H1 (cell line): ENCODE measurements at regions not wholly inside any gene's neighbourhood (a gene's known extent, or its start where the extent isn't known, plus 50 kb on each side); places are given as distances from the start of the nearest gene placed in this dataset.

Source experiments
- CTCF ChIA-PET: fragments of 300-600 bp; sonication (Branson Sonifier 250); formaldehyde crosslinking; loops from one replicate; lab custom pipeline; 2021; ENCODE audit not compliant: partially characterized antibody; lab: Charles Lee
- POLR2A ChIA-PET: fragments of 300-600 bp; sonication (Branson Sonifier 250); formaldehyde crosslinking; loops from one replicate; lab custom pipeline; 2021; ENCODE audit warnings: inconsistent platforms; ENCODE audit not compliant: partially characterized antibody; lab: Charles Lee
- DNase-seq, 2 experiments: peaks; one replicate each; pipeline versions ENCODE4 v3.0.0 to v3.0.0-alpha.2; 2010 to 2022; ENCODE audit warnings: low spot score in 2 of 2, low read depth in 1 of 2, mixed read lengths in 1 of 2
- FAIRE-seq: peaks from 2 replicates; lab custom pipeline; 2011; peaks lifted over from hg19 to GRCh38; lab: Jason Lieb, UNC
- H2AFZ ChIP-seq: 2 replicates; pipeline ENCODE4 v1.8.1; 2012; ENCODE audit warnings: low read length, inconsistent platforms
- H2AK5ac ChIP-seq: 2 replicates; pipeline ENCODE4 v1.6.1; 2013; ENCODE audit warnings: low read depth, low read length
- H2BK120ac ChIP-seq: replicated peaks from 2 replicates; pipeline ENCODE3; 2013; ENCODE audit warnings: low read depth, low read length, inconsistent platforms
- H2BK12ac ChIP-seq: 2 replicates; pipeline ENCODE4 v1.6.1; 2013; ENCODE audit warnings: low read depth, low read length
- H2BK15ac ChIP-seq: 2 replicates; pipeline ENCODE4 v1.6.1; 2013; ENCODE audit warnings: low read length
- H2BK20ac ChIP-seq: 2 replicates; pipeline ENCODE4 v1.6.1; 2013; ENCODE audit warnings: low read length
- H2BK5ac ChIP-seq: 2 replicates; pipeline ENCODE4 v1.6.1; 2013; ENCODE audit warnings: low read depth, low read length
- H3K14ac ChIP-seq: 2 replicates; pipeline ENCODE4 v1.6.1; 2013; ENCODE audit warnings: inconsistent platforms; ENCODE audit not compliant: insufficient read length
- H3K18ac ChIP-seq: 2 replicates; pipeline ENCODE4 v1.6.1; 2013; ENCODE audit warnings: low read length; ENCODE audit errors: extremely low read depth
- H3K23ac ChIP-seq: 2 replicates; pipeline ENCODE4 v1.6.1; 2013; ENCODE audit warnings: inconsistent platforms; ENCODE audit not compliant: insufficient read length
- H3K23me2 ChIP-seq: 2 replicates; pipeline ENCODE4 v1.6.1; 2013; ENCODE audit warnings: low read depth, low read length
- H3K27ac ChIP-seq: 2 replicates; pipeline ENCODE4 v1.6.1; 2011; ENCODE audit warnings: low read depth, low read length, inconsistent platforms
- H3K27me3 ChIP-seq, 4 experiments: replicated peaks in 1 of 4; 1 replicate in 1 of 4; 2 replicates in 3 of 4; pipeline versions ENCODE4 v1.6.1 to v1.8.1; 2011 to 2013; ENCODE audit warnings: low read length in 3 of 4, mild to moderate bottlenecking in 3 of 4, inconsistent platforms in 2 of 4, mixed read lengths in 2 of 4, moderate library complexity in 1 of 4; ENCODE audit not compliant: control insufficient read depth in 3 of 4, insufficient read depth in 3 of 4; ENCODE audit errors: extremely low read depth in 1 of 4
- H3K36me3 ChIP-seq, 4 experiments: 2 replicates each; pipeline versions ENCODE4 v1.6.1 to v1.8.1; 2011 to 2013; ENCODE audit warnings: mild to moderate bottlenecking in 4 of 4, low read length in 3 of 4, moderate library complexity in 2 of 4, control low read depth in 1 of 4, inconsistent platforms in 1 of 4; ENCODE audit not compliant: insufficient read depth in 4 of 4, control insufficient read depth in 2 of 4
- H3K4ac ChIP-seq: replicated peaks from 2 replicates; pipeline ENCODE3; 2013; ENCODE audit warnings: low read length, low read depth, mixed read lengths, inconsistent platforms; ENCODE audit not compliant: insufficient read length
- H3K4me1 ChIP-seq, 4 experiments: replicated peaks in 1 of 4; 1 replicate in 1 of 4; 2 replicates in 3 of 4; pipeline versions ENCODE4 v1.6.1 to v1.8.1; 2011 to 2013; ENCODE audit warnings: low read length in 3 of 4, inconsistent platforms in 2 of 4, mixed read lengths in 1 of 4; ENCODE audit not compliant: insufficient read depth in 4 of 4, control insufficient read depth in 3 of 4
- H3K4me2 ChIP-seq, 2 experiments: 2 replicates each; pipeline versions ENCODE4 v1.6.1 to v1.8.1; 2011 to 2013; ENCODE audit warnings: low read depth in 2 of 2, low read length in 2 of 2, control low read depth in 1 of 2, inconsistent platforms in 1 of 2, mild to moderate bottlenecking in 1 of 2; ENCODE audit not compliant: insufficient read depth in 1 of 2
- H3K4me3 ChIP-seq, 4 experiments: fragments of 200-600, 300-600 bp in 1 of 4; sonication (generic), shearing (Covaris generic), sonication (Bioruptor Twin) in 1 of 4; 2 replicates each; pipeline versions ENCODE4 v1.5.1 to v1.8.1; 2011 to 2016; ENCODE audit warnings: low read length in 4 of 4, low read depth in 3 of 4, control low read depth in 2 of 4, inconsistent platforms in 2 of 4, mild to moderate bottlenecking in 2 of 4, mixed read lengths in 1 of 4, moderate library complexity in 1 of 4; ENCODE audit not compliant: insufficient read depth in 2 of 4; ENCODE audit errors: extremely low read depth in 1 of 4
- H3K56ac ChIP-seq: replicated peaks from 2 replicates; pipeline ENCODE3; 2013; ENCODE audit warnings: low read depth, mild to moderate bottlenecking, mixed read lengths, low read length, inconsistent platforms; ENCODE audit not compliant: insufficient read length
- H3K79me1 ChIP-seq: 2 replicates; pipeline ENCODE4 v1.6.1; 2013; ENCODE audit warnings: low read depth, low read length, control low read depth
- H3K79me2 ChIP-seq, 2 experiments: 2 replicates each; pipeline versions ENCODE4 v1.6.1 to v1.8.1; 2012 to 2013; ENCODE audit warnings: low read length in 2 of 2, mild to moderate bottlenecking in 2 of 2, inconsistent platforms in 1 of 2; ENCODE audit not compliant: insufficient read depth in 2 of 2, control insufficient read depth in 1 of 2
- H3K9ac ChIP-seq, 4 experiments: replicated peaks in 1 of 4; 1 replicate in 1 of 4; 2 replicates in 3 of 4; pipeline versions ENCODE4 v1.6.1 to v1.8.1; 2011 to 2013; ENCODE audit warnings: low read depth in 3 of 4, low read length in 3 of 4, control low read depth in 2 of 4, mild to moderate bottlenecking in 2 of 4, moderate library complexity in 2 of 4, inconsistent platforms in 1 of 4; ENCODE audit errors: extremely low read depth in 1 of 4
- H3K9me3 ChIP-seq, 2 experiments: 2 replicates each; pipeline versions ENCODE4 v1.6.1 to v1.8.1; 2012 to 2013; ENCODE audit warnings: mild to moderate bottlenecking in 2 of 2, moderate library complexity in 2 of 2, control low read depth in 1 of 2, inconsistent platforms in 1 of 2, low read depth in 1 of 2, low read length in 1 of 2, mixed read lengths in 1 of 2; ENCODE audit not compliant: insufficient read depth in 2 of 2
- H4K20me1 ChIP-seq, 2 experiments: replicated peaks in 1 of 2; 2 replicates each; pipeline versions ENCODE3 to v1.8.1; 2011 to 2013; ENCODE audit warnings: inconsistent platforms in 2 of 2, low read length in 2 of 2, mild to moderate bottlenecking in 1 of 2; ENCODE audit not compliant: insufficient read depth in 2 of 2, control insufficient read depth in 1 of 2
- H4K5ac ChIP-seq: 2 replicates; pipeline ENCODE4 v1.6.1; 2013; ENCODE audit warnings: low read length, low read depth, mixed read lengths, inconsistent platforms; ENCODE audit not compliant: insufficient read length
- H4K8ac ChIP-seq: 2 replicates; pipeline ENCODE4 v1.8.0; 2013; ENCODE audit warnings: mild to moderate bottlenecking, moderate library complexity, low read length, inconsistent platforms; ENCODE audit not compliant: insufficient read depth; ENCODE audit errors: extremely low read depth
- H4K91ac ChIP-seq: replicated peaks from 2 replicates; pipeline ENCODE3; 2013; ENCODE audit warnings: low read length, mixed read lengths, inconsistent platforms; ENCODE audit not compliant: insufficient read length
- BCL11A ChIP-seq, 2 experiments: IDR thresholded peaks; one replicate each; pipeline ENCODE4 v1.6.1; 2011; ENCODE audit warnings: low read depth in 2 of 2, low read length in 2 of 2, mild to moderate bottlenecking in 2 of 2
- CHD1 ChIP-seq: IDR thresholded peaks from 2 replicates; pipeline ENCODE4 v1.6.1; 2012; ENCODE audit warnings: low read depth, low read length, improper control_type of control experiment
- HDAC6 ChIP-seq: IDR thresholded peaks from one replicate; pipeline ENCODE4 v1.7.1; 2012; ENCODE audit warnings: low read depth, mild to moderate bottlenecking, inconsistent platforms, low read length, moderate library complexity
- MAFK ChIP-seq: IDR thresholded peaks from 2 replicates; pipeline ENCODE4 v1.6.1; 2012; ENCODE audit warnings: low read depth, mild to moderate bottlenecking, improper control_type of control experiment, low read length
- MAX ChIP-seq: IDR thresholded peaks from 2 replicates; pipeline ENCODE4 v1.6.1; 2012; ENCODE audit warnings: inconsistent platforms
- POLR2AphosphoS5 ChIP-seq: IDR thresholded peaks from 2 replicates; pipeline ENCODE4 v1.6.1; 2011; ENCODE audit warnings: low read depth, low read length
- SUZ12 ChIP-seq: fragments of 200-600 bp; sonication (generic); IDR thresholded peaks from 2 replicates; pipeline ENCODE4 v1.6.1; 2012; ENCODE audit warnings: mild to moderate bottlenecking, inconsistent platforms, low read length, moderate library complexity, mixed read lengths
- WGBS, 2 experiments: shearing (Covaris generic) in 1 of 2; methylation state at CpG; one replicate each; pipeline versions ENCODE4 v1.1.6 to v1.1.7; 2013 to 2015; ENCODE audit warnings: low lambda C conversion rate in 2 of 2, mixed read lengths in 2 of 2, inconsistent platforms in 1 of 2, low coverage in 1 of 2, missing lambda C conversion rate in 1 of 2; ENCODE audit not compliant: insufficient replicate concordance in 2 of 2, insufficient coverage in 1 of 2, insufficient read length in 1 of 2; ENCODE audit errors: extremely low coverage in 1 of 2, missing lambda C conversion rate in 1 of 2; 5-methylcytosine and 5-hydroxymethylcytosine counted together

GRCh38 chr20:50394569-50394968, 115.6 kb upstream of the PTPN1 start:
- no peak overlapping the region for H2BK120ac ChIP-seq
- no peak for DNase-seq
- no peaks in the 10 kb centered on the region for H3K9me3 ChIP-seq
- no peak overlapping the region for H3K27ac ChIP-seq
- H3K79me1 ChIP-seq: no peaks in the 10 kb centered on the region
- no peak overlapping the region for H3K14ac ChIP-seq
- POLR2A ChIA-PET: no interaction called here
- no peaks in the 10 kb centered on the region for H3K27me3 ChIP-seq
- no peaks in the 10 kb centered on the region for H3K23me2 ChIP-seq
- 83% methylated on average over 11 of the region's 11 CpGs; no CpG with 5 or more reads in 1 of the 2 experiments for WGBS, 2 experiments
- H4K5ac ChIP-seq: no peak overlapping the region
- no peak overlapping the region for H3K23ac ChIP-seq
- no peaks in the 10 kb centered on the region for H4K20me1 ChIP-seq
- H3K79me2 ChIP-seq: no peaks in the 10 kb centered on the region
- H3K18ac ChIP-seq: no peak overlapping the region
- no peak overlapping the region for H2BK20ac ChIP-seq
- no peak overlapping the region for H2AFZ ChIP-seq
- no peak overlapping the region for H3K4me3 ChIP-seq
- no peak overlapping the region for H2BK5ac ChIP-seq
- no peak for FAIRE-seq
- H3K9ac ChIP-seq: no peak overlapping the region
- H3K36me3 ChIP-seq: no peaks in the 10 kb centered on the region
- H4K8ac ChIP-seq: no peak overlapping the region
- CTCF ChIA-PET: interaction anchor here (1.1 to 2.7 kb wide), 4 partner anchors 39 to 209 kb away, joined by 3 to 8 read pairs (median 4); no protein-coding TSS in a partner anchor
- H2BK15ac ChIP-seq: no peak overlapping the region
- H2AK5ac ChIP-seq: no peak overlapping the region
- no peaks in the 10 kb centered on the region for H3K4me1 ChIP-seq
- no peak overlapping the region for H2BK12ac ChIP-seq
- no peak overlapping the region for H4K91ac ChIP-seq
- no peak overlapping the region for H3K56ac ChIP-seq
- H3K4ac ChIP-seq: no peak overlapping the region
- TF ChIP-seq MAX: no peak
- no peak for TF ChIP-seq POLR2AphosphoS5
- no peak for TF ChIP-seq HDAC6
- no peak for TF ChIP-seq MAFK
- TF ChIP-seq CHD1: no peak
- TF ChIP-seq BCL11A (IDR thresholded peaks at IDR 0.05; ENCODE audit: low read depth in 2 of 2, low read length in 2 of 2): no peak
- TF ChIP-seq SUZ12: no peak
- TF ChIP-seq, all 59 proteins: peak for 0
- no peak overlapping the region for H3K4me2 ChIP-seq
